ENCODE measurements at regions not wholly inside any gene's neighbourhood (a gene's known extent, or its start where the extent isn't known, plus 50 kb on each side); places are given as distances from the start of the nearest gene placed in this dataset.

DNA sequence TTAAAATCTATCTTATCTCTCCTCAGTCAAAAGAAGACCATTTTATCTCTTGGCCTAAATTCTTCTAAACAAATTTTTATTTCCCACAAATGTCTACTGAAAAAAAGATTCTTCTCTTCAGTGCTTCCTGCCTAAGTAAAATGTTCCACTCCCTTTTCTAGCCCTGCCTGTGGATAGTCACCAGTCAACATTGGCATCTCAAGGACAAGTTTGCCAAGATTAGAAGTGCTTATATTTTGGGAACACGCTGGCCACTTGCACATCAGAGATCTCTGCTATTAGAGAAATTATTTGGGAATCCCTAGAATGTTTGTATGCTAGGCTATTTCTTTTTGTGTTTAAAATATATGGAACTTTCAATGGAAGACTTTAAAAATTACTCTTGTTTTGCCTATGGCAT lies 758.2 kb upstream of the CDH7 start:
- DNase-seq (ENCODE audit: low spot score): no peak

DNA sequence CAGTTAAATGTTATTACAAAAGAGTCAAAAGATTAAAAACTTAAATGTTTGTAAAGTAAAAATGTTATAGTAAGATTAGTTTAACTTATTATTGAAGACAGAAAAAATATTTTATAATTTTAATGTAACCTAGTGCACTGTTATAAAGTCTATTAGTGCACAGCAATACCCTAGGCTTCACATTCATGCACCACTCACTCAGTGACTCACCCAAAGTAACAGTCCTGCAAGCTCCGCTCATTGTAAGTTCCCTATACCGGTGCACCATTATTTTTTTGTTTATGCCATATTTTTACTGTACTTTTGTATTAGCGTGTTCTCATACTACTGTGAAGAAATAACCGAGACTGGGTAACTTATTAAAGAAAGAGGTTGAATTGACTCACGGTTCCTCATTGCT lies 759.7 kb upstream of the CDH7 start:
- no peak for DNase-seq (ENCODE audit: low spot score)

DNA sequence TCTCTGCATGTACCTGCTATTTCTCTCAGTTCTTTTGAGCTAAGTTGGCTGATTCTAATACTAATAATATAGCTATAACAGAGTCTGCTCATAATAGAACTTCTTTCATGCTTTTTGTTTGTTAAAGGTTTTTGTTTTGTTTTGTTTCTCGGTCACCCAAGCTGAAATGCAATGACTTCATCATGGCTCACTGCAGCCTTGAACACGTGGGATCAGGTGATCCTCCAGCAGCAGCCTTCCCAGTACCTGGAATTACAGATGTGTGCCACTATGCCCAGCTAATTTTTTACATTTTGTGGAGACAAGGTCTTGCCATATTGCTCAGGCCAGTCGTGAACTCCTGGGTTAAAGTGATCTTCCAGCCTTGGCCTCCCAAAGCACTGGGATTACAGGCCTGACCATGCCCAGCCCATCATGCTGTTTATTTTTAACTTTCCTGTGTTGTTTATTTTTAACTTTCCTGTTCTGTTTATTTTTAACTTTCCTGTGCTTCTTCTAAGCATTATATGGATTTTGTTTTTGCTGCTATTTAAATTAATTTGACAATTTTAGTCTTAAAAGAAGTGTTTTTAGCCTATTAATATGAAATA lies 763.8 kb upstream of the CDH7 start:
- DNase-seq (ENCODE audit: low spot score): no peak

DNA sequence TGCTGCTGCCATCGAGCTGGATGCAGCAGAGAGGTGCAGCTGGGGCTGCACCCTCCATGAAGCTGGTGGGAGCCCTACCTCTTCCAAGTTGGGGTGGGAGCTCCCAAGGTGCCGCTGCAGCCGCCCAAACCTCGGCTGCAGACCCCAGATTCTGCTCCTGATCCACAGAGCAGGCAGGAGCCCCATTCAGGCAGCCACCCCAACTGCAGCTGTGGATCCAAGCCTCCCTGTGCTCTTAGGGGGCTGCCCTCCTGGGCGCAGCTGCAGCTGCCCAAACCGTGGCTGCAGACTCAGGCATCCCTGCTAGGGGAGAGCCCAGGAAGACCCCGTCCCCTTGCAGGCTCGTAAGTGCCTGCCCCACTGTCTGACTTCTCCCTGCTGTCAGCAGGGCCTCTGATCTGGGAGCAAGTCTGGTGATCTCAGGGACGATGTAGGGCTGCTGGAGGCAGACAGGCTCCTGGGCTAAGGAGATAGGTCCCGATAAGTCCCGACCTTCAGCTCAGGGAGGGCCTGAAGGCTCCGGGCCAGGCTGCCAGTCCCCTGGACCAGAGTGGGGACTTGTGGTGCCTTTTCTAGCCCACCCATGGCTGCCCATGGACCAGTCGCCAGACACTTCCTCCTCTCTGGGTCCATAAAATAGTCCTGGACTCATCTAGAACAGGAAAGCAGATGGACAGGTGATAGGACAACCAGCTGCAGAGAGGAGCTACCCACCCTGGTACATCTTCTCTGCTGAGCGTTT lies 767.1 kb upstream of the CDH7 start:
- DNase-seq (ENCODE audit: low spot score): no peak

DNA sequence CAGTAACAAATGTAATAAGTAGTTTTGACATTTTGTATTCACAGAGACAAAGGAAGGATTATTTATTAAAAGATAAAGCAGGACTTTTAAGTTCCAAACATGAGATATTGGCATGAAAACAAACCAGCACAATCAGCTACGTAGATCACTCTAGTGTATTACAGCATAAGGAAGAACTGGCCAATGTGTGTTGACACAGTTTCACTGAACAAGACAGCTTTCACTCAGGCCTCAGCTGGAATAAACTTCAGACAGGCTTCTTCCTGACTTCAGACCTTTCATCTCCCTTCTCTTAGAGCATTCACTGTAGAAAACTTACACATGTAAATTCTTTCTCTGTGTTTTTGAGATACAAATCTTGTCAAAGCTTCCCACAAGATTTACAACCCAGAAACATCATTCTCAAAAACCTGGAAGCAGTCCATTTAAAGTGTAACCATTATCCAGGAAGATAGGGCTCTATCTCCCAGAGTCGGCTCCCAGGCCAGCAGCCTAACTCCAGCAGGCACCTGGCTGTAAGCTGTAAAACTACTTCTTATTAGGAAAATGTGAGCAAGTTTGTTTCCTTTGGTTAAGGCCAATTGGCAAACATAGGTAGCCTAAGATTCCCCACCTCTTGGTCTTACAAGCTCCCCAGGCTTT lies 768.3 kb upstream of the CDH7 start:
- DNase-seq (ENCODE audit: low spot score): no peak

DNA sequence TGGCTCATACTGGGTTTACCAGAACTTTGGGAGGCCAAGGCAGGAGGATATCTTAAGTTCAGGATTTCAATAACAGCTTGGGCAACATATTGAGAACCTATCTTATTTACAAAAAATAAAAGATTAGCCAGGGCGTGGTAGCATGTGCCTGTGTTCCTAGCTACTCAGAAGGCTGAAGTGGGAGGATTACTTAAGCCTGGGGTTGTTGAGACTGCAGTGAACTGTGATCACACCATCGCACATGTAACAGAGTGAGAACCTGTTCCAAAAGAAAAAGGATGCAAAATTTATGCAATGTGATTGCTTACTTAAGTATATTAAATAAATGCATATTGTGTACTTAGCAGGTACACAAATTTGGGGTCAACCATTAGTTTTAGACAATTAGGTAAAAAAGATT lies 768.9 kb upstream of the CDH7 start:
- DNase-seq (ENCODE audit: low spot score): no peak

DNA sequence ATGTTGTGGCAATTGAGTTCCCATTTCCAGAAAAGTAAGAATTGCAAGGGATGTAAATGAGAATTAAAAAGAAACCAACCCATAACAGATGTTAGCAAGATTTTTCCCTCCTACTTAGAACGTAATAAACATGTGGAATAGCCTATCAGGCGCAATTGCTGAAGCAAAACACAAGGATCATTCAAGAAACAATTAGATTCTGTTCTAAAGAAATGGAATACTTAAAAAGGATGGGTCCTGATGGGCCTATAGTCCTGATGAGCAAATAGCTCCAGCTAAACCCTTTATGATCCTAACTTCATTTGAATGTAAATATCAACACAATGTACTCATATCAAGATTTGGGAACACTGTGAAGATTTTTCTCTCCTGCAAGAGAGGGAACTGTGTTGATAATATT lies 771.0 kb upstream of the CDH7 start:
- no peak for DNase-seq (ENCODE audit: low spot score)

DNA sequence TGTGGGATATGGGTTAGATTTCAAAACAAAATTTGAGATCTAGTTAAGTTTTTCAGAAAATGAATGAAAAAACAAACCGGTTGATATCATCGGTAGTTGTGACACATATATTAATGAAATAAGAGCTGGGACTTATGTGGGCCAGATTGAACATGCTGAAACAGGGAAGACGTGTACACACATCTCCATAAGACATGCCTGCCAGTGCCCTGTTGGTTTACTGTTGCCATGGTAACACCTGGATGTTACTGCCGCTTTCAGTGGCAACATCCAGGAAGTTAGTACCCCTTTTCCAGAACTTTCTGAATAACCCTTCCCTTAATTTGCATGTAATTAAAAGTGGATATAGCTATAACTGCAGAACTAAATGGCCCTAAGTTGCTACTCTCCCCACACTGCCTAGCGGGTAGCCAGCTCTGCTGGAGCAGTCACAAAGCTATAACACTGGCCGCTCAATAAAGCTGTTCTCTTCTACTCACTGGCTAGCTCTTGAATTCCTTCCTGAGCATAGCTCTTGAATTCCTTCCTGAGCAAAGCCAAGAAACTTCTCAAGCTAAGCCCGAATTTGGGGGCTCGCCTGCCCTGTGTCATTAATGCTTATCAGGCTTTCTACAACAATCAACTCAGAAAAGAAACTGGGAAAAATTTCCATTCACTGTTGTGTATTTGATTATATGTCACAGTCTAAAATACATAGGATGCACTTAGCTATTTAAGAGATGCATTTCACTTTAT lies 776.3 kb upstream of the CDH7 start:
- no peak for DNase-seq (ENCODE audit: low spot score)

DNA sequence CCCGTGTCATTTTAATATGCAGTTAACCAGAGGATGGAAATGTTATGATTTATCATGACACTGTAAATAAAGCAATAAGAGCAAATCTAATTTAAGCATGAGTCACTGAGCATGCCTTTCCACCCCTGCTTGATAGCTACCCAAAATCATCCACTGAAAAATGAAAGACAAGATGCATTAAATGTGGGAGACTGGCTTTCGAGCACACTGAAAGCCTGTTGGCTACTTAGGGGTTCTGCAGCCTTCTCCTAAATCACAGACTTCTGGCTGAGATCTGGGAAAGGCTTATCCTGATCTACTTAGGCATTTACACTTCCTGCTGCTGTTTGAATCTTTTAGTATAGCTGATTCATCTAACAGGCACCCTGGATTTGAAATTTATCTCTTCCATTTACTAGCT lies 778.3 kb upstream of the CDH7 start:
- no peak for DNase-seq (ENCODE audit: low spot score)

DNA sequence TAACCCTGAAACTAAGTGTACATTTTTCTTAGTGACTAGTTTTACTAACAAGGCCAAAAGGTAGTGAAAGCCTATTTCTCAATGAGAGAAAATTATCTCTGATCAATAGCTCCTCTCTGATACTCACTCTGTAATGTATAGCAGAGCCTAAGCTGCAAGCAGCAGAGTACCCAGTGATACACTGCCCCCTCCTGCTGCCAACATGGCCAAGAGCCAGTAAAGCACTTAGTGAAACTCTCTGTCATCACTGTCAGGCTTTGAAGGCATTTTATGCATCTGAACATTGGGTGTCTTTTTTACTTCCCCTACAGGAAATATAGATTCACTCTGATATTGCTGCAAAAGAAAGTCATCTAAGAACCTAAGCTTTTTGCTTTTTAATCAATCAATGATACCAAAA lies 784.1 kb upstream of the CDH7 start:
- DNase-seq (ENCODE audit: low spot score): no peak

DNA sequence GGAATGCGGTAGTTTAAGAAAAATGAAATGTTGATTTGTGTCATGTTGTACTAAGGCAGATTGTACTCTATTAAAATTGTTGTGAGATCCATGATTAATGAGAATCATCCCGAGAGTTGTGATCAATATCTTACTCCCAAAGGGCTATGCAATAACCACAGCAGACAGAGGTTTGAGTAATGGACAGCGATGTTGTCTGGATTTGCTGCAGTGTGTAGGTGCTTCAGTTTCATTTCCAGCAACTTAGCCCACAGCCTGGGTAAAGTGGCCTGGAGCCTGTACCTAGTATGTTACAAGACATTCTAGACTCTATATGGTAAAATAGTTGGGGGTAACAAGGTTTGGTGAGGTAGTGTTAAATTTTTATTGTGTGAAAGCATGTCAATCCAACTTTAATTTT lies 794.3 kb upstream of the CDH7 start:
- DNase-seq (ENCODE audit: low spot score): no peak

DNA sequence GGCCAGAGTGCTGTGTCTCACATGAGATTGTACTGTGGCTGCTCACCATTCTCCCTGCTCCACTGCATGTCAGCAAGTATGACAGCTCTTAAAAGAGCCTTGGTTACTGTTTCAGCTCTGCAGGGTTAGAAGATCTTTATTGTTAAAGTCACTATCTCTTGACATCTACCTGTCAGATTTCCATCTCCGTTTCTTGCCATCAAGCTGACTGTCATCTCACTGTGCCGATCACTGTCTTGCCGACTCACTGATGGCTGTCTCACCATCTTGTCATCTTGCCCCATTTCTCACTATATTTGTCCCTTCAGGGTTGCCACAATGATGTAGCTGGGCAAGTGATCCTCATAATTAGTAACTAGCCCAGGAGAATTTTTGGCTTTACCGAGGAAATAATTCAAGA lies 800.9 kb upstream of the CDH7 start:
- DNase-seq (ENCODE audit: low spot score): no peak

DNA sequence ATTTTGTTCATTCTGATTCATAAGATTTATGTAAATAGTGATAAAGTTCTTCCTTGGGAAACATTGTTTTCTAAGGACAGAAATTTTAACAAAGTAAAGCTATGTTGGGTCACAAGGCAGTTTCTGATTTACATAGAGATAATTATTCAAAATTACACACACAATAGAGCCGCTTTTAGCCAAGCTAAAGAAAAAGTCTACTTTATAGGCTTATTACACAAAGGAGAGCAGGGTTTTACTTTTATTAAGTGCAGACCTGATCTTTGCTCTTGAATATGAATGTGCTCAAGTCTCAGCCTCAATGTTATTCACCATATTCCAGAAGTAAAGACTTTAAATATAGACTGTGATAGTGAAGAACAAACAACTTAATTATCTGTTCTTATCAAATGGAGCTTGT lies 787.8 kb upstream of the LINC00305 start:
- no peak for DNase-seq (ENCODE audit: low spot score)

DNA sequence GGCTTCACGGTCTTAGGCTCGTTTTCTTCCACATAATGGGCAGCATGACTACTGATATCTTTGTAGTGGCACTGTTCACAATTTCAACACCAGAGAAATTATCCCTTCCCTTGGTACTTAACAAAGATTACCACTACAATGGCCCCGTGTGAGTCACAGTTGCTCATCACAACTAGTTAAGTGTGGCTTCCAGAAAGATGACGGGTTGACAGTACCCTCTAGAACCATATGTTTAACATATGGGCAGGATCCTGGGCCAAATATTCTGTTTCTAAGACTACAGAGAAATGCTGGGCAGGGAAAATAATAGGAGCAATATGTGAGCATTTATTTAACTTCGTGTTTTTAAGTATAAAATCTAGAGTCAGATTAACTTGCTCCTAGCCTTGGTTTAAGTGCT lies 780.1 kb upstream of the LINC00305 start:
- no peak for DNase-seq (ENCODE audit: low spot score)

DNA sequence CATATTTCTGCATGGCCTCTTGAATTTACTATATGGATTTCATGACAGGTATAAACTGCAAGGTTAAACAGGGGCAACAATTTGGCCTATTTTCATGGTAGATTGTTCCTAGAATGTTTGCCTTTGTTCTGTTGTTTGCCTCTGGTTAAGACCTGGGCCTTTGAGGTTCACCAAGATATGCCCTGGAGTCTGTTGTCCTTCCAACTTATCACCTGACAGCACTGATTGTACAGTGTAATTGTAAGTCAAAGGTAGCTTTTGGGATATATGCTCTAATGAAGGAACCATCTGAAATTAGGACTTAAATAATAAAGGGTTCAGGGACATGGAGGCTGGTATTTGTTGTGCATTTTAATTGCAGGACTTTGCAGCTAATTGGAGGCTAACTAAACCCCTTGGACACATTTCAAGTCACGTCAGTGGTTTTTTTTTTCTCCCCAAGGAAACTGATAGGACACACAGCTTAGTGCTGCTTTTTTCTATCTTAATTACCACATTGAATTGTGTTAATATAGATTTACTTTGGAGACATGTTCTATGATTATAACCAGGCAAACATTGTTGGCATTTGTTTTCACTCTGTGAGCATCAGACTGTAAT lies 771.2 kb upstream of the LINC00305 start:
- no peak for DNase-seq (ENCODE audit: low spot score)

DNA sequence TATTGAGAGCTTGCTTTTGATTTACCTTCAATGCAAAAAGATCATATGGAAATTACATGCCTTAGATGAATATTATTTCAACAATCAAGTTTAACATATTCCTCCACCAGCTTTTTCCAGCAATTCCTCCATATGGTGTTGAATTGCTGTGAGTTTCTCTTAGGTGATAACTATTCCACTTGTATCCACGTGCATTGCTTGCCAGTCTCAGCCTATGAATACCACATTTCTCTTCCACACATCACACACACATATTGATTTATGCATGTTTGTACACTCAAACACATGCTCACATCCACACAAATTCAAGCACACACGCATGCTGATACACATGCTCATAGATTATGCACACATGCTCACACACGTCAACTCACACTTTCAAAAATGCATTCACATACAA lies 770.0 kb upstream of the LINC00305 start:
- no peak for DNase-seq (ENCODE audit: low spot score)

DNA sequence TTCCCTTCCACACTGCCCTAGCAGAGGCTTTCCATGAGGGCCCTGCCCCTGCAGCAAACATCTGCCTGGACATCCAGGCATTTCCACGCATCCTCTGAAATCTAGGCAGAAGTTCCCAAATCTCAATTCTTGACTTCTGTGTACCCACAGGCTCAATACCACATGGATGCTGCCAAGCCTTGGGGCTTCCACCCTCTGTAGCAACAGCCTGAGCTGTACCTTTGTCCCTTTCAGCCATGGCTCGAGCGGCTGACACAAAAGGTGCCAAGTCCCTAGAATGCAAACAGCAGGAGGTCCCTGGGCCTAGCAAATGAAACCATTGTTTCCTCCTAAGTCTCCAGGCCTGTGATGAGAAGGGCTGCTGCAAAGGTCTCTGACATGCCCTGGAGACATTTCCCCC lies 744.5 kb upstream of the LINC00305 start:
- no peak for DNase-seq (ENCODE audit: low spot score)

DNA sequence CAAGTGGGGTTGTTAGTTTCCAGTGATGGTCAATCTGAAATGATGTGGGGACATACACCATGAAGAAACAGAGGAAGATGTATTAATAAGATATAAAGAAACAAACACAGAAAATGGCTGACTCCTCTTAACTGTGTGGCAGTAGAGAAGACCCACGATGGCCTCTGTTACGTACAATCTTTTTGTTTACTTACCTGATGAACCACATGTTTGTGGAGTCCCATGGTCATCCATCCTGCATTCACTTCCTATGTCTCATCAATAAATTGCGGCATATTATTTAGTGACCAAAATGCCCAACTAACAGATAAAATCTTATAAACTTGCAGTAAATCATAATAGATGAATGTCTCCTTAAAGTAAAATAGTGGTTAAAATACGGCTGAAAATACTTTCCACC lies 740.1 kb upstream of the LINC00305 start:
- no peak for DNase-seq (ENCODE audit: low spot score)

DNA sequence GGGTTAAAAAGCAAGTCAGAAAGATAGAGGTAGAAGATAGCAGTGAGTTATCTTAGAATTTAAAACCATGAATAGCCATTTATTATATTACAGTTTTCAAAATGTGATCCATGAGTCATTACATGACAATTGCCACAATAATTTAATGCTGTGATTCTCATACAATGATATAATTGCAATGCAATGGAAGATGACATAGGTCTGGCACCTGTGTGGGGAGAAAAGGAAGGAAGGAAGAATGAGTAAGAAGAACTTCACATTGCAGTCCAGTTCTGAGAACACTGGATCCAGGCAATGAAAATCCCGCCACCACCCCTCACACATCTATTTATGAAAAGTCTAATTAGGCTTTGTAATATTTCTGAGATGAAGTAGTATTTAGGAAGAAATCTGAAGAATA lies 738.1 kb upstream of the LINC00305 start:
- no peak for DNase-seq (ENCODE audit: low spot score)

DNA sequence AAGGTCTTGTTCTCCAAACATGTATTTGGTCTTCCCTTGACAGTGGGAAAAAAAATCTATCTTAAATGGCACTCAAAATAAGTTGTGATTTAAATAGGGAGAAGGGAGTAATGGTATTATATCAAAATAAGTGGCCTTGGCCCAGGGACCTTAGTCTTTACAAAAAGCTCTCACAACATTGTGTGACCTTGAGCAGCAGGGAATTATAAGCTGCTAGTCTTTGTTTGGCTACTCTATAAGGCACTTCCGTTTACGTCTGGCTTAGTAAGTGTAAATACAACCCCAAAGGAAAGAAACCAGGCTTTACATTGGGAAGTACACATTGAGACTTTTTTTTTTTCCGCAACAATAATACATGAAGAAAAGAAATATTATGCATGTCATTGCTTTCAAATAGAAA lies 734.0 kb upstream of the LINC00305 start:
- no peak for DNase-seq (ENCODE audit: low spot score)

DNA sequence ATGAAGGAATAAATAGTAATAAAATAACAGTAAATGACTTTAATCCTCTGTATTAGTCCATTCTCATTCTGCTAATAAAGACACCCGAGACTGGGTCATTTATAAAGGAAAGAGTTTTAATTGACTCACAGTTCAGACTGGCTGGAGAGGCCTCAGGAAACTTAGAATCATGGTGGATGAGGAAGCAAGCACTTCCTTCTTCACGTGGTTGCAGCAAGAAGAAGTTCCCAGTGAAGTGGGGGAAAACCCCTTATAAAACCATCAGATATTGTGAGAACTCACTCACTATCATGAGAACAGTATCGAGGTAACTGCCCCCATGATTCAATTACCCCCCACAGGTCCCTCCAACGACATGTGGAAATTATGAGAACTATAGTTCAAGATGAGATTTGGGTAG lies 727.9 kb upstream of the LINC00305 start:
- no peak for DNase-seq (ENCODE audit: low spot score)

DNA sequence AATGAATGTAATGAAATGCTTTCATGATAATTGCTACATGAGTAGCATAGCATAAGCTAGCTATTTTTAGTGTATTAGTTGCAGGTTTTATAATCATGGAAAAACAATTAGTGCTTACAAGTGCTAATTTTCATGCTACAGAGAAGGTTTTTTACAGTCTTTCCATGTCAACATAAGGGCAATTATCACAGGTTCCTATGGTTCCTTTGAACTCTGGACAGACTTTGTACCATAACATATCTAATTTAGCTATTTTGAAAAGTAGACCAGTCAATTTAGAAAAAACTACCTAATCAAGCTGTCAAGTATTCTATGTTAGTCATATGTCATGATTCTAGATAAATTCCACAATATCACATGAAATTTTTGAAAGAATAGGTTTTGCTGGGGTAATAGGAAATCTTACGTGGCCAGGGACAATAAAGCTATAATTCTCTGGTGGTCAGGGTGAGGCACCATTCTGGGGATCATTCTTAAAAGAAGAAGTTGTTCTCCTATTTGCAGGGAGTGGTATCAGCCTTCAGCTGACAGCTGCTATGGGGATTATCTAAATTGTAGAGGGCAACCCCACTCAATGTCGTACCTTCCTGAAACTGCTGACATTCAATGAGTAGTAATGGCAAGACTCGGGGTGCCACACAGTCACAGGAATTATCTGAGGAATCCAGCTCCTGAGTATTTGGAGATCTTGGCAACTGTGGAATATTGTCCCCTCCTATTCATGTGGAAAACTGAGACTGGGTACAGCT lies 724.0 kb upstream of the LINC00305 start:
- no peak for DNase-seq (ENCODE audit: low spot score)
